Spleen (tissue), 11 donors: ENCODE measurements at regions not wholly inside any gene's neighbourhood (a gene's known extent, or its start where the extent isn't known, plus 50 kb on each side); places are given as distances from the start of the nearest gene placed in this dataset.
A peak's percentile ranks its signal among the peaks of the same experiment; 100 is the strongest.
"Not testable (repeated sequence)": the region's sequence is repeated elsewhere in the genome, so short reads cannot be mapped to it uniquely, and the experiment has no call there.

Source experiments
- DNase-seq: peaks from one replicate; pipeline ENCODE4 v3.0.0-alpha.2; 2020
- H3K27ac ChIP-seq, 8 donors: fragments of 200-600 bp; sonication (generic) in 7 of 8; 1 replicate in 4 of 8; 2 replicates in 4 of 8; pipeline versions ENCODE4 v1.5.0 to v1.8.0; 2016 to 2021; ENCODE audit warnings: inconsistent platforms in 4 of 8, mild to moderate bottlenecking in 4 of 8, moderate library complexity in 1 of 8
- H3K27me3 ChIP-seq, 7 donors: fragments of 200-600 bp; sonication (generic) in 6 of 7; replicated peaks in 1 of 7; 1 replicate in 4 of 7; 2 replicates in 3 of 7; pipeline versions ENCODE4 v1.5.0 to v1.8.0; 2016 to 2021; ENCODE audit warnings: inconsistent platforms in 3 of 7, mild to moderate bottlenecking in 1 of 7
- H3K36me3 ChIP-seq, 6 donors: fragments of 200-600 bp; sonication (generic) in 5 of 6; 1 replicate in 4 of 6; 2 replicates in 2 of 6; pipeline versions ENCODE4 v1.5.0 to v1.8.0; 2016 to 2021; ENCODE audit warnings: inconsistent platforms in 2 of 6
- H3K4me1 ChIP-seq, 6 donors: fragments of 200-600 bp; sonication (generic) in 5 of 6; 1 replicate in 3 of 6; 2 replicates in 3 of 6; pipeline versions ENCODE4 v1.5.0 to v1.8.0; 2016 to 2021; ENCODE audit warnings: inconsistent platforms in 3 of 6
- H3K4me3 ChIP-seq, 8 donors: fragments of 200-600 bp; sonication (generic) in 7 of 8; 1 replicate in 4 of 8; 2 replicates in 4 of 8; pipeline versions ENCODE4 v1.5.0 to v1.8.0; 2016 to 2021; ENCODE audit warnings: inconsistent platforms in 4 of 8, mild to moderate bottlenecking in 4 of 8, moderate library complexity in 2 of 8
- H3K9me3 ChIP-seq, 8 donors: fragments of 200-600 bp; sonication (generic) in 7 of 8; 1 replicate in 4 of 8; 2 replicates in 4 of 8; pipeline versions ENCODE4 v1.5.0 to v1.8.0; 2016 to 2021; ENCODE audit warnings: inconsistent platforms in 4 of 8
- POLR2A ChIP-seq, 3 donors: fragments of 450-650 bp; IDR thresholded peaks; one replicate each; pipeline ENCODE4 v1.5.1; 2017; ENCODE audit warnings: antibody characterized with exemption in 3 of 3, mild to moderate bottlenecking in 1 of 3
- POLR2AphosphoS5 ChIP-seq, 3 donors: sonication (generic); formaldehyde crosslinking; IDR thresholded peaks; one replicate each; pipeline ENCODE4 v1.5.1; 2017; ENCODE audit warnings: antibody characterized with exemption in 3 of 3
- WGBS, 5 donors: extraction: QIAGEN DNeasy Blood & Tissue Kit in 3 of 5; methylation state at CpG; one replicate each; pipeline versions ENCODE4 v1.1.5 to v1.1.7; 2013 to 2018; 5-methylcytosine and 5-hydroxymethylcytosine counted together
- intact Hi-C: fragments of 100-400 bp; cut with DNase I; formaldehyde crosslinking; loops from one replicate; pipeline ENCODE4 v1.15.0; 2023; ENCODE audit warnings: low total_unique reads
- TF ChIP-seq, protein P1 (sequence below), 11 experiments: fragments of 200-600 bp in 7 of 11; fragments of 450-650 bp in 4 of 11; sonication (generic) in 4 of 11; IDR thresholded peaks in 8 of 11; conservative IDR thresholded peaks in 3 of 11; 1 replicate in 7 of 11; 2 replicates in 4 of 11; pipeline versions ENCODE4 v1.4.0 to v1.8.0; 2016 to 2021; ENCODE audit warnings: antibody characterized with exemption in 11 of 11, inconsistent platforms in 4 of 11, mild to moderate bottlenecking in 1 of 11
- donor health status: healthy with polysubstance abuse.
- donor health status: DM: no; HTN: no; CAD: no; lungs with moderate emphysema.
- donor health status: DM: no; HTN: no; CAD: no.
- donor health status: Bipolar disorder and iron deficiency.
- donor health status: healthy.
- donor health status: DM: no; HTN: no; CAD: no.
- donor health status: DM: yes; HTN: yes; CAD: no.

- H3K4me3 ChIP-seq, H3K9me3 ChIP-seq, H3K27ac ChIP-seq, DNase-seq, H3K4me1 ChIP-seq, intact Hi-C loops, H3K27me3 ChIP-seq: not testable (repeated sequence)
- WGBS, 5 donors = 100% methylated on average over 1 of the region's 2 CpGs; no CpG with 5 or more reads in 4 of the 5 donors
- H3K36me3 ChIP-seq = peaks cover 0 to 16% (median 0%) of the 10 kb centered on the region in 6 donors
Observed at GRCh38 chr1:761791-762190, 75.3 kb upstream of the OR4F16 start.

GRCh38 chr1:771449-771848, 85.0 kb upstream of the OR4F16 start:
- 87 to 97% (median 94%) methylated on average over 3 to 5 of the region's 8 CpGs for WGBS, 5 donors
- H3K9me3 ChIP-seq, intact Hi-C loops: not testable (repeated sequence)

DNA sequence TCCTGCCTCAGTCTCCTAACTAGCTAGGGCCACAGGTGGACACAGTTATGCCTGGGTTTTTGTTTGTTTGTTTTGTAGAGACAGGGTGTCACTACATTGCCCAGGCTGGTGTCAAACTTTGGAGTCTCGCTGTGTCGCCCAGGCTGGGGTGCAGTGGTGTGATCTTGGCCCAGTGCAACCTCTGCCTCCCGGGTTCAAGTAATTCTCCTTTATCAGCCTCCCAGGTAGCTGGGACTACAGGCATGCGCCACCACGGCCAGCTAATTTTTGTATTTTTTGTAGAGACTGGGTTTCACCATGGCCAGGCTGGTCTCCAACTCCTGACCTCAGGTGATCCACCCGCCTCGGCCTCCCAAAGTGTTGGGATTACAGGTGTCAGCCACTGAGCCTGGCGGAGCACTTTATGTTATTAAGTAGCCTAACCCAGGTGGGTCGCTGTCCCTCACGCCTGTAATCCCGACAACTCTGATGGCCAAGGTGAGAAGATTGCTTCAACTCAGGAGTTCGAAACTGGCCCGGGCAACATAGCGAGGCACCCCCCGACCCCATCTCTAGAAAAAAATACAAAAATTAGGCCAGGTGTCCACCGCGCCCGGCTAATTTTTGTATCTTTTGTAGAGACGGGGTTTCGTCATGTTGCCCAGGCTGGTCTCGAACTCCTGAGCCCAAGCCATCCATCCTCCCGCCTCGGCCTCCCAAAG, 91.2 kb upstream of the OR4F16 start:
- WGBS, 5 donors = 78 to 87% (median 86%) methylated on average over 19 to 23 of the region's 23 CpGs
- H3K36me3 ChIP-seq, H3K9me3 ChIP-seq, H3K27me3 ChIP-seq, intact Hi-C loops: not testable (repeated sequence)
- Histone ChIP-seq H3K4me3 (peak overlapping the region in 5 of 8 donors; percentile 55 to 76 (median 59)), H3K4me1 (peaks cover 0 to 19% (median 12%) of the 10 kb centered on the region in 6 donors), H3K27ac (peak overlapping the region in 6 of 8 donors; percentile 85 to 91 (median 88))
- DNase-seq = peak; percentile 64

More at GRCh38 chr1:771449-771848, 85.0 kb upstream of the OR4F16 start:
- H3K27me3 ChIP-seq, DNase-seq, H3K4me1 ChIP-seq, H3K4me3 ChIP-seq, H3K27ac ChIP-seq: not testable (repeated sequence)
- peaks cover 0 to 22% (median 0%) of the 10 kb centered on the region in 6 donors for H3K36me3 ChIP-seq

DNA sequence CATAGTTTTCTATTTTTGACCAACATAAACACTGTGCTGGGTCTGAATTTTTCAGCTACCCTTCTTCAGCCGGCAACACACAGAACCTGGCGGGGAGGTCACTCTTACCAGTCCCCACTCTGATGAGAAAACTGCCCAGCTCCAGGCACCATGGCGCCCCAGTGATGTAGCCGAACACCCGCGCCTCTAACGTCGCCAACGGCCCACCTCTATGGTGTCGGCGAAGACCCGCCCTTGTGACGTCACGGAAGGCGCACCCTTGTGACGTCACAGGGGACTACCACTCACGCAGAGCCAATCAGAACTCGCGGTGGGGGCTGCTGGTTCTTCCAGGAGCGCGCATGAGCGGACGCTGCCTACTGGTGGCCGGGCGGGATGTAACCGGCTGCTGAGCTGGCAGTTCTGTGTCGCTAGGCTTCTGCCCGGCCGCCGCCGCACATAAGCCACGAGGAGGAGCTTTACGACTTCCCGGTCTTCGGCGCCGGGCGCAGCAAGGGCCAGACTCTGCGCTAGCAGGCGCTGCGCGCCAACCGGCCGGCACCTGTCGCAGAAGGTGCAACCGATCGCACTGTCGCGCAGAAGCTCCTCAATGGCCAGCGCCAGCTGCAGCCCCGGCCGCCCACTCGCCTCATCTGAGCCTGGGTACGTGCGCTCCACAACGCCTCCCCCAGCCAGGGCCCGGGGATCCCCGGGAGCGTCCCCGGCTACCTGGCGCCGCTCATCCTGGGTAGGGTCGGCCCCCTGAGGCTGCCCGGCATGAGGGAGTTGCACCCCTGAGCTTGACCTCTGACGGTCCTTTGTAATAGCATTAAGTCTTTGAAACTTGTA, 92.2 kb upstream of the OR4F16 start:
- 0 to 1% (median 0%) methylated on average over 13 to 63 of the region's 65 CpGs for WGBS, 5 donors
- intact Hi-C loops, H3K27me3 ChIP-seq, H3K9me3 ChIP-seq, H3K36me3 ChIP-seq: not testable (repeated sequence)
- TF ChIP-seq POLR2A (IDR thresholded peaks at IDR 0.05) (peak; percentile 69 to 84 (median 79)), POLR2AphosphoS5 (IDR thresholded peaks at IDR 0.05) (peak; percentile 98 to 99 (median 98))
- TF ChIP-seq, protein P1, sequence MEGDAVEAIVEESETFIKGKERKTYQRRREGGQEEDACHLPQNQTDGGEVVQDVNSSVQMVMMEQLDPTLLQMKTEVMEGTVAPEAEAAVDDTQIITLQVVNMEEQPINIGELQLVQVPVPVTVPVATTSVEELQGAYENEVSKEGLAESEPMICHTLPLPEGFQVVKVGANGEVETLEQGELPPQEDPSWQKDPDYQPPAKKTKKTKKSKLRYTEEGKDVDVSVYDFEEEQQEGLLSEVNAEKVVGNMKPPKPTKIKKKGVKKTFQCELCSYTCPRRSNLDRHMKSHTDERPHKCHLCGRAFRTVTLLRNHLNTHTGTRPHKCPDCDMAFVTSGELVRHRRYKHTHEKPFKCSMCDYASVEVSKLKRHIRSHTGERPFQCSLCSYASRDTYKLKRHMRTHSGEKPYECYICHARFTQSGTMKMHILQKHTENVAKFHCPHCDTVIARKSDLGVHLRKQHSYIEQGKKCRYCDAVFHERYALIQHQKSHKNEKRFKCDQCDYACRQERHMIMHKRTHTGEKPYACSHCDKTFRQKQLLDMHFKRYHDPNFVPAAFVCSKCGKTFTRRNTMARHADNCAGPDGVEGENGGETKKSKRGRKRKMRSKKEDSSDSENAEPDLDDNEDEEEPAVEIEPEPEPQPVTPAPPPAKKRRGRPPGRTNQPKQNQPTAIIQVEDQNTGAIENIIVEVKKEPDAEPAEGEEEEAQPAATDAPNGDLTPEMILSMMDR (IDR thresholded peaks at IDR 0.05 in 8 of 11, conservative IDR thresholded peaks at IDR 0.05 in 3 of 11) = peak; percentile 34 to 74 (median 61)
- Histone ChIP-seq H3K4me3 (peak overlapping the region; percentile 55 to 76 (median 60)), H3K27ac (peak overlapping the region; percentile 65 to 91 (median 87)), H3K4me1 (peaks cover 0 to 19% (median 12%) of the 10 kb centered on the region in 6 donors)
- DNase-seq = peak; percentile 99

DNA sequence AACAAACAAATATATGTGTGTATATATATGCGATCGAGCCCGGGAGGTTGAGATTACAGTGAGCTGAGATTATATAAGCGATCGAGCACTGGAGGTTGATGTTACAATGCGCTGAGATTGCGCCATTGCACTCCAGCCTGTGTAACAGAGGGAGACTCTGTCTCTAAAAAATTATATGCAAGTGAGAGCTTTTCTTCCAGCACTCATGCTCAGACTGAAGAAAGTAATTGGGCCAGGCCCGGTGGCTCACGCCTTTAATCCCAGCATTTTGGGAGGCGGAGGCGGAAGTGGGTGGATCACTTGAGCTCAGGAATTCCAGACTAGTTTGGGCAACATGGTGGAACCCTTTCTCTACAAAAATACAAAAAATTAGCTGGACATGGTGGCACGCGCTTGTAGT, 93.2 kb upstream of the OR4F16 start:
- DNase-seq, H3K27me3 ChIP-seq, intact Hi-C loops, H3K36me3 ChIP-seq, H3K9me3 ChIP-seq: not testable (repeated sequence)
- peaks cover 0 to 19% (median 12%) of the 10 kb centered on the region in 6 donors for H3K4me1 ChIP-seq
- peak overlapping the region in 4 of 8 donors; percentile 55 to 76 (median 66) for H3K4me3 ChIP-seq
- H3K27ac ChIP-seq = peak overlapping the region in 1 of 8 donors; percentile 88
- WGBS, 5 donors = 48 to 76% (median 71%) methylated on average over 10 to 13 of the region's 13 CpGs

- H3K9me3 ChIP-seq = peaks cover 0 to 4% (median 0%) of the 10 kb centered on the region in 8 donors
- no peaks in the 10 kb centered on the region for H3K4me1 ChIP-seq
- intact Hi-C loops = no loop called here
- 92 to 98% (median 97%) methylated on average over 13 of the region's 13 CpGs for WGBS, 5 donors
- H3K27ac ChIP-seq = no peak overlapping the region
- TF ChIP-seq, protein P1 (IDR thresholded peaks at IDR 0.05 in 8 of 11, conservative IDR thresholded peaks at IDR 0.05 in 3 of 11) = no peak
- no peak for TF ChIP-seq POLR2A (IDR thresholded peaks at IDR 0.05)
- TF ChIP-seq POLR2AphosphoS5 (IDR thresholded peaks at IDR 0.05) = no peak
- H3K27me3 ChIP-seq = no peaks in the 10 kb centered on the region
- no peak overlapping the region for H3K4me3 ChIP-seq
- H3K36me3 ChIP-seq = no peaks in the 10 kb centered on the region
- DNase-seq = no peak
Observed at GRCh38 chr1:788835-789234, 102.4 kb upstream of the OR4F16 start.

- intact Hi-C loops, H3K27me3 ChIP-seq, H3K4me1 ChIP-seq, H3K27ac ChIP-seq, H3K36me3 ChIP-seq, DNase-seq, H3K4me3 ChIP-seq, H3K9me3 ChIP-seq: not testable (repeated sequence)
- 94 to 97% (median 95%) methylated on average over 17 of the region's 17 CpGs for WGBS, 5 donors
Observed at GRCh38 chr1:789606-790005, 103.2 kb upstream of the OR4F16 start.

DNA sequence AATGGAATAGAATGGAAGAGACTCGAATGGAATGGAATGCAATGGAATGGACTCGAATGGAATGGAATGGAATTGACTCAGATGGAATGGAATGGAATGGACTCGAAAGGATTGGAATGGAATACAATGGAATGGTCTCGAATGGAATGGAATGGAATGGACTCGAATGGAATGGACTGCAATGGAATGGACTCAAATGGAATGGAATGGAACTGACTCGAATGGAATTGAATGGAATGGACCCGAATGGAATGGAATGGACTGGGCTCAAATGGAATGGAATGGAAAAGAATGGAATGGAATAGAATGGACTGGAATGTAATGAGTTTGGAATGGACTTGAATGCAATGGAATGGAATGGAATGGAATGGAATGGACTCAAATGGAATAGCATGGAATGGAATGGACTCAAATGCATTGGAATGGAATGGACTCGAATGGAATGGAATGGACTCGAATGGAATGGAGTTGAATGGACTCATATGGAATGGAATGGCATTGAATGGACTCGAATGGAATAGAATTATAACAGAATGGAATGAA, 104.0 kb upstream of the OR4F16 start:
- WGBS, 5 donors = 88 to 96% (median 94%) methylated on average over 9 to 10 of the region's 10 CpGs
- not testable (repeated sequence) for H3K27ac ChIP-seq

More for the DNA sequence above, 104.0 kb upstream of the OR4F16 start:
- H3K9me3 ChIP-seq, H3K4me1 ChIP-seq, DNase-seq, H3K36me3 ChIP-seq, H3K4me3 ChIP-seq, H3K27me3 ChIP-seq, intact Hi-C loops: not testable (repeated sequence)
